HG02938 (cell line): ENCODE measurements at regions not wholly inside any gene's neighbourhood (a gene's known extent, or its start where the extent isn't known, plus 50 kb on each side); places are given as distances from the start of the nearest gene placed in this dataset.

Experiments used
- ATAC-seq: cut with Tn5 transposase; IDR thresholded peaks from one replicate; pipeline ENCODE4 v1.9.1; 2021; ENCODE audit warnings: mild to moderate bottlenecking, moderate library complexity; ENCODE audit not compliant: unreplicated experiment

DNA sequence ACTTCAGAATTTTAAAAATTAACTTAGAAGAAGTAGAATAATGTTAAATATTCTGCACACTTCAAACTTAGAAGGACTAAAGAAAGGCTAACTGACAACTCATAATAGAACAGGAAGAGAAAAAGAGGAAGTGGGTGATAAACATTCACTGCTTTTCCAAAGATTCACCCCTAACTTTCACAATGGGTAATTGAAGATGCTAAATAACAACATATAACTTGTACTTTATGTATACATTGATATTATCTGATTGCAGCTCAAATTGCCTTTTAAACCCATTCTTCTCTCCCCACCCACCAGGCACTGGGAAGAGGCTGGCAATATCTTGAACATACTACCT lies 376.6 kb downstream of the EFNA5 start:
- ATAC-seq, result peak; percentile 69

DNA sequence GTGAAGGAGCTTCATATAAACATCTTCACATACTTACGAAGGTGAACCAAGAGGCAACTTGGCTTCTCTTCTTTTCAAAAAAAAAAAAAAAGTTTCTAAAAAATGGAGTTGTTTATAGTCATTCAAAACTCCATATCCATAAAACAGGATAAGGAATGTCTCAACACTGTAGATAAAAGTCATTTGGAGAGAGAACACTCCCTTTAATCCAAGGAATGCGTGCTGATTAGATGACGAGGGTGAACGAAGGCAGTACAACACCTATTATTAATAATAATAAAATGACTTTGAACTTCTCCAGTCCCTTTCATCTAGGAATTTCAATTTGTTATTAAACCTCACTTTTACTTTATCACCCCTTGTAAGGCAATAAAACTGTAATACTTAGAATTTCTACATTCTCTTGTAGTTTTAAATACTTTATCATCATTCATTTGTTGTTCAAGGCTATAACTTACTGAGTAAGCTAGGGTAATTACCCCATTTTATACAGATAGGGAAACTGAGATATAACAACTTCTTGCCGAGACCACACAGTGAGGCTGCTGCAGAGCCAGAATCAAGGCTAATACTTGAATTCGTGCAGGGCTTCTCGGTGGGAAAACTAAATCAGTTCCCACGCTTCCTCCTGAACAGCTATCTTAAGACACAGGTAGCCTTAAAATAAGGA lies 377.1 kb downstream of the EFNA5 start:
- ATAC-seq, result peak; percentile 3

DNA sequence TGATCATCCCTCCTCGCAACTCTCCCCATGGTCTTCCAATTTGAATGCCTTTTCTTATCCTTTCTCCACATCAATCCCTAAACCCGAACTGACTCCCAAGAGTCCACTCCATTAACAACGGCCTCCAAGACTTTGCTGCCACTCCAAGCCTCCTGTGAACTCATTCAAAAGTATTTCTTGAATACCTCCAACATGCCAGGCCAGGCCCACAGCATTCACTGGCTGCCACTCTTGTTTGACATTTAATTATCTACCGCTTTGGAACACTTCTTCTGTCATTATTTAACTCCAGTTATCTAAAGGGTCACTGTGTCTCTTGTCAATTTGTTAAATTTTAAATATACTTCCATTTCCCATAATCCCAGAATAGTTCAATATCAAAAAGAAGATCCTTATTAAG lies 378.9 kb downstream of the EFNA5 start:
- ATAC-seq, result no peak

DNA sequence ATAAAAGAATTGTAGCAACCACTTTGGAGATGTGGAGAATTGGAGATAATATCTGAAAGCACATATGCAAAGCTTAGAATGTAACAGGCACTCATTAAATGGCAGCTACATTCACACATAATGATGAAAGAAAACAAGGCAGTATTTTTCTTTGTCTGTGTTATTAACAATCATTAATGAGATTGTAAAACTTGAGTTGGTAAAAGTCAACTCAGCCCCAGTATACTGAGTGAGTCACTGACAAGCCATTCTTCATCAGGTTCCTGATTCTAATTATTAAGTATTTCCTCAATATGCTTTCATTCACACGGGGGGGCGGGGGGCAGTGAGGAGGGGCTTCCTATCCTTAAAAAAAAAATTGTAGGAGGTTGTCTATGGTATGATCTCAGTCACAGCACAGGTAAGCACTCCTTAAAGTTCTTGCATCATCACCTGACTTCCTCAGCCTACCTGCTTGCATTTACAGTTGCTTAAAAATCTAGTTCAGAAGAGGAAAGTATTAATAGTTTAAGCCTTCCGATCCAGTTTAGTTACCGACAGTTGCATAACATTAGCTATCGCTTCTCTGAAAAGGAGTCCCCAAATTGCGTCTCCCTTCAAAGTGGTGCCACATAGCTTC lies 379.8 kb downstream of the EFNA5 start:
- no peak for ATAC-seq

DNA sequence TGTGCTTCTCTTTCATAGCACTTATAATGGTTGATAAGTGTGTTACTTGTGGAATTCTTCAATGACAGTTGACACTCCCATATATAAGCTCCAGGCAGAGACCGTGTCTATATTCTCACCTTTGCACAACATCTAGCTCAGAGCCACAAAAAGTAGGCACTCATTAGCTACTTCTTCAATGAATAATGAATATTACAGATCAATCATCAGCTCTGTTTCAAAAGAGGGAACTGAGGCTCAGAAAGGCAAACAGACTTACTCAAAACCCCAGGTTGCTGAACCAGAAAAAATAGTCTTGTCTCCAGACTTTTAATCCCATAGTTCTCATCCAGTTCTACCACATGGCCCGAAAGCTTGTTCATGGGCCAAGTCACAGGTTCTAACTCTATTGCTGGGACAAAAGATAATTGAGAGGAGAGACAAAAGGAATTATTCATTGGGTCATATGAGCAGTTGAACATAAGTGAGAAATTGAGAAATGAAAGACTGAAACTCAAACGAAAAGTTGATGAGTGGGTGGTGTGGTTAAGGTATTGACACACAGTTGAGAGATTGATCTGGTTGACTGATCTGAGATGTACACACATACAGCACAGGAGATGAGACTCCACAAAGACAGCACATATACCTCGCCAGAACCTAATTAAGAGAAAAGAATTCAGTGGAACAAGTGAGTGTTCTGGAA lies 381.6 kb downstream of the EFNA5 start:
- ATAC-seq, result peak; percentile 90

DNA sequence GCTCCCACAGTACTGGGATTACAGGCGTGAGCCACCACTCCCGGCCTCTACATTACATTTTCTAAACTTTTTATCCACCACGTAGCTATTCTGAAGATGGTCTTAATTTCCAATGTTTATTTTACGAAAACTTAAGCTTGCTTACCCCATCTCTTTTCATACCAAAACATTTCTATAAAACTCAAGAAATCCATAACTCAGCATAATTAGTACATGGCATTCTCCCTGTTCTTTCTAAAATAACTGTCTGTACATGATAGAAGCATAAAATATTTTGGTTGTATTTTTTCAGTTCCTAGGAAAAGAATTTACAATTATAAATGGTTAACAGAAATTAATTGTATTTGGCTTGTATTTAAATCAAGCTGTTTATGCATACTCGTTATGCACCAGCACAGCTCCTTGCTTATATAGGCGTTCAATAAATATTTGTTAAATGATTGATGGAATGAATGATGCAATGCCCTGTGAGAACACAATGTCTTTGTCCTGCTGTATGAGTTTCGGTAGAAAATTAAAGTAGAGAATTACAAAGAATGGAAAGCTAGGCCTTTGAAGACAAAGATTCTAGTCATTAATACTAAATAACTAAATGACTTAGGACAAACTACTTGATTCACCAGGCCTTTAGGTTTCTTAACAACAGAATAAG lies 384.2 kb downstream of the EFNA5 start:
- ATAC-seq, result no peak

DNA sequence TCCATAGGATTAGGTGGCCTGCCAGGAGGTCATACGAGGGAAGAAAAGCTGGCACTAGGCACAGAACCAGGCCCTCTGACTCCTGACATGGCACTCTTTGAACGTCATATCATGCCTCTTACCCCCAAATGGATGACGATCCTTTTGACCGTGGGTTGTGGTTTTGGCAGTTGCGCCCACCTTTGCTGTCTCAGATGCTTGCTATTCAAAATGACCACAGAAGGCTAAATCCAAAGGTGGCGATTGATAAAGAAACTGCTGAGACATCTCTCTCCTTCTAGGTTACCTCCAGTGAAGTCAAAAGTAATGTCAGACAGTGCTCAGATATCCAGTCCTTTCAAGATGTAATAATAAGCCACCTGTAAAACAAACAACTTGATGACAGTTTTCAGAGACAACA lies 385.0 kb downstream of the EFNA5 start:
- ATAC-seq, result peak; percentile 24

DNA sequence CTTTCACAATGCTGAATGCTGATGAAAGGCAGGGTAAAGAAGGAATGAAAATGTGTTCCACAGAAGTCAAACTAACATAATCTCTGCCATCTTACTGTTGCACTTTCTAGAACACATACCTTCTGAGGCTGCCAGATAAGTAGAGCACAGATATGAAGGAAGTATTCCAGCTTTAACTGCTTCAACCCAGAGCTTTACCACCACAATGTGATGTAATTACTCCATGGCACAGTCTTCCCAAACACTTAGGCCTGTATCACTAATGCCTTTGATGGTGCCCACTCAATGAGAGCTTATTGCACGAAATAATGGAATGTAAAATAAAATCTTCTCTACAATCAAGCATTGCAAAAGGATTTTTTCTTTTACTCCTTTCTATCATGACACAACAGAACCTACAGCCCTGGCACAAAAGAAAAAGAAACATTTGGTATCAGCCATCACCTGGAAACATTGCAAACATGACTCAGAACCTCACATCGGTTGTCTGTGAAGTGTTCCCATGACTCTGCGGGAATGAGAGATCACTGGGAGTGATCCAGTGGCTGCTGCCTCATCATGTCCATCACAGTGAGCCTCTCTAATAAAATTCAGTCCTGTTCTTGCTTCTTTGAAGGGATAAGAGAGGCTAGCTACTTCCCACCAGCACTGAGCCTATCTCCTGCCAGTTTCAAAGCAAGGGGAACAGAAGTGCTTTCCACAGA lies 385.8 kb downstream of the EFNA5 start:
- ATAC-seq, result no peak

DNA sequence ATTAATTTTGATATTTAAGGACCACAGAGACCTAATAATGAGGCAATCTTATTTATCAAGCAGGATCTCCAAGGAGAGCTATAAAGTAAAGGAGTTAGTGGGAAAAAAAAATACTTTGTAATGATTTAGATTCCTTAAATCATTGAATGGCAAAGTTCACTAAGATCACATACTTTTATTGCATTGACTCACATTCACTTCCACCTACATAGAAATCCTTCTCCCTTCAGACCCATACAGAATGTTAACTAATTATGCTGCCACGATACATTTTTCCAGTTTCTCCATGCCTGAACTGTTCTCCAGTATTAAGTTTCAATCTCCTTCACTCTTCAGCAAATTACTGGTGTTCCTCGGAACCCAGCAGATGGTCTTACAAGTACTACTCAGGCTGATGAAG lies 388.7 kb downstream of the EFNA5 start:
- ATAC-seq, result no peak

DNA sequence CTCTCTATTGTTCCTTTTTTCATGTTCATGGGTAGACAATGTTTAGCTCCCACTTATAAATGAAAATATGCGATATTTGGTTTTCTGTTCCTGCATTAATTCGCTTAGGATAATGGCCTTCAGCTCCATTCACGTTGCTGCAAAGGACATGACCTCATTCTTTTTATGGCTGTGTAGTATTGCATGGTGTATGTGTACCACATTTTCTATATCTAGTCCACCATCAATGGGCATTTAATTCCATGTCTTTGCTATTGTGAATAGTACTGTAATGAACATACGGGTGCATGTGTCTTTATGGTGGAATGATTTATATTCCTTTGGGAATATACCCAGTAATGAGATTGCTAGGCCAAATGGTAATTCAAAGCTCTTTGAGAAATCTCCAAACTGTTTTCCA lies 392.0 kb downstream of the EFNA5 start:
- ATAC-seq, result no peak

DNA sequence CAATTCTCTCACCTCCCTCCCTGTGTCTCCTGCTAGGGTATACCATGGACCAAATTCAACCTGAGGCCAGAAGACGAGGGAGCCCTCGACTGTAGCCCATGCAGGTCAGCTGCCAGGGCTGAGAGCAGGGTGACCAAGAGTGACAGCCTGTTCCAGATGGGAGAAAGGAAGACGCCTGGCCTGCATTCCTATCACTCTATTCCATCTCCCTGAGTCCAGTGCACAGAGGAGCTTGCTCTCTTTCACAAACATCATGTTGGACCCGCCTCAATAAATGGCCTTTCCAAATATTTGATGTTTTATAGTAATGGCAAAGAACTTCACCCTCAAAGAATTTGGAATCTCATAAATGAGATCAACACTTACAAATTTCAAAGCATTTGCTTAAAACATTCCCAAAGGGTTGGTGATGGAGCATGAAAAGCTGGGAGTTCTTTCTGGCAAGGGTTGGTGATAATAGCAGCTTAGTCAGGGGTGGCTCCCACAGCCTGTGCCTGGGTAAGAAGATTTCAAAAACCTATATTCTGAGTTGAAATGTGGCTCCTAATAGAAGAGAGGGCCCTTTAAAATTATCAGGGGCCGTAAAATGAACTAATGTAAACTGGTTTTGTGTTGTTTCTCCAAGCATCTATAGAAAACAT lies 393.1 kb downstream of the EFNA5 start:
- ATAC-seq, result no peak

DNA sequence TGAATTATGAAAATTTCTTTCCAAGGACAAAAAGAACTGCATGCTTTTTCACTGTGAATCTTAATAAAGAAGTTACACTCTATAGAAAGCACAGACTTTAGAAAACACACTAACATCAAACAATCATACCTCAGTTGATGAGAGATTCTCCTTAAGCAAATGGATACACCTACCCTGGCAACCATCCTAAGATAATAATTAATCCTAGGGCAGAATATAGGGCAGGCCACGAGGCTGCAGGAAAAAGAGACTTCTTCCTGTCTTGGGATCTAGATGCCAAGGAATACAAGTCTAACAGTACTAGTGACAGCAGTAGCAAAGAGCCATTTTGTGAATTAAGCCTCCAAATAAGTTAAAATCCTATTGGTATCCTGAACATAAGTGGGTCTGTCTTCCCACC lies 395.4 kb downstream of the EFNA5 start:
- ATAC-seq, result no peak

DNA sequence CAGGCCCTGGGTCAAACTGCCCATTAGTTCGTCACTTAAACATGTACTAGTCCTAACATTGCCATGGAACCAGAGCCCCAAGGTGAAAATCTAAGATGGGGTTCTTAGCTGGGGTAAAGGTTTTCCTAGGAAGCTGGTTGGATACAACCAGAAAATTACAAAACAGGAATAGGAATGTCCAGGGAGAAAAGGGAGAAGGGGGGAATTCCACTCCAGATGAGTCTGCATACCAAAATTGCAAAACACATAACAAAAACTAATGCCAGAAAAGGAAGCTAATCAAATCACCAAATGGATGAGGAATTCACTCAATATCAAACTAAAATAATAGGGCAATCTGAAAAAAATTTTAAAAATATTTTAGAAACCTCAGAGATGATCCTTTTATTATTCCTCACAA lies 396.2 kb downstream of the EFNA5 start:
- ATAC-seq, result no peak

DNA sequence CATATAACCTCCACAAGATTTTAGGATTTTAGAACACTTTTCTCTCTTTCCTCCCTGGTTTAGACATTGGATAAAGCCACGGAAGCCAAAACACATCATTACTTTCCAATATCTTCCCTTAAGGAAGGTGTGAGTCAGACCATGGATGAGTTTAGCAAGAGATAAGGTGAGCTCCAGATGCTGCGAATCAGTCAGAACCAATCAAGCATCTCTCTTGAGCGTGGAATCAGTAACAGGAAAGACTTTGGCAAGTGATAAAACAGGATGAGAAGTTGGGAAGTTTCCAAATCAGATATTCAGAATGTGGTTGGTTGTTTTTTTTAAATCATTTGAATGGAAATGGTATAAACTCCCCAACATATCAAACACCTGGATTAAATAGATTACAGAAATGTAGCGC lies 397.8 kb downstream of the EFNA5 start:
- ATAC-seq, result no peak

DNA sequence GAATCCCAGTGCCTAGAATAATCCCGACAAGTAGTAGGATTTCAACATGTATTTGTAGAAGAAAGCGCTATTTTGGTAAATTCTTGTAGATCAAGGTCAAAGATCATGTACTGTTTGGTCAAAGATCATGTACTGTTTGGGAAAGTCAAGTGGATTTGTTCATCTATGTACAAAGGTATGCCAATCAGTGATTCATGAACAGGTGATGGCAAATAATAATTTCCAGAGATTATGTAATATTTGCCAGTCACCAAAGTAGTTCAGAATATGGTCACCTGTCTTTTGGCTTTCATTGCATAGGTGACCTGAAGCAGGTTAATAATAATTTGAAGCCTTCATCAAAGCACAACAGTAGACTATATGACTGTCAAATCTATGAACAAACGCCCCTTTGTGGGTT lies 398.2 kb downstream of the EFNA5 start:
- no peak for ATAC-seq

DNA sequence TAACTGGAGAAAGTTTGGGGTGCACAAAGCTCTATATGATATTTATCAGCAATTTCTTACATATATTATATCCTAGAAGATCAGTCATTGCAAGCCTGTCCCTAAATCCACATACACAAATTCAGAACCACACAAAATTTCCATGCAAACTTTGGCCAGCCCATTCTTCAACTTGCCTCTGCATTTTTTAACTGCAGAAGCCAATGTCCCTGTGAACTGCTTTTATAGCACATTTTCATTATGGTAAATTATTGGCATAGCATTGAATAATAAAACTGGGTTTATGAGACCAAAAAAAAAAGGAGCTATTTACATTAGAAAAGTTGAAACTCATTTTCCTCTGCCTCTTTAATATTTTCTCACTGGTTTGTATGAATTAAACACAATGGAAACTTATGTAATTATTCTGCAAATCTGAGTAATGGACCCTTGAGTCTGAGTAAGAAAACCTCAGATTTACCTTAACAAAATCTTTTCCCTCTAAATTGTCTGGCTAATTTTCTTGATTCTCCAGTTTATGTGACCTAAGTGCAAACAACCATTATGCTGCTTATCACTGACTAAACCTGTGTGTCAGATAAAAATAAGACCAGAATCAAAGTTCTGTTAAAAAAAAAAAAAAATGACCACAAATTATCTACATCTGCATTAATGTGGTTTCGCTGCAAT lies 398.9 kb downstream of the EFNA5 start:
- no peak for ATAC-seq

DNA sequence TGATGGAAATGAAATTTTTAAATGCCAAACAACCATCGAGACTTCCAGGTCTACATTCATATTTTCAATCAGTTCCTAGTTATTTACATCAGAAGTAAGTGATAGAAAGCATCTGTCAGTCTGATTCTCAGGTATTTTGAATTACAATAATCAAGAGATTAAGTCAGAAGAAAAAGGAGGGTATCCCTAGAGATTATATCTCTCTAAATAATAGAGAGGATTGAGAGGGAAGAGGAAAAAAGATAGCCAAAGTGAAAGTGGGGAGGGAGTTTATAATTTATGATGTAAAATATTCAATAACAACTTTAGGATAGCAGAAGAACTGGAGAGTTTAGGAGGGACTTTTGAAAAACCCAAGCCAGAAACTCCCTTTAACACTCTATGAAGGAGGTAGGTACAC lies 400.2 kb downstream of the EFNA5 start:
- ATAC-seq, result no peak

DNA sequence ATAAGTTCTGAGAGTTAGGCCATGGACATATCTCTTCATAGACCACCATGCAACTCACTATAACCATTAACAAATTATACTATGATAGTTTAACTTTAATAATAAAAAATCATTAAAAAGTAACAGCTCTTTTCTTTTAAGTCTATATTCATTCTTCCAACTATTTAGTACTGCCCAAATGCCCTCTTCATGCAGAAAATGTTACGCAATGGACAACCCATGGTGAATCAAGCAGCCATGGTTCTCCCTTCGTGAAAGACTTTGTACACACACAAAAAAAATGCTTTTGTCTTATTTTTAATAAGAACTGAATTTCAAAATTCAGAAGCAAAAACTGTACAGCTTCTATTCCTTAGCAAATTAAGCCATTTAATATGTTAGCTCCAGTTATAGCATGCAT lies 401.1 kb downstream of the EFNA5 start:
- ATAC-seq, result no peak

DNA sequence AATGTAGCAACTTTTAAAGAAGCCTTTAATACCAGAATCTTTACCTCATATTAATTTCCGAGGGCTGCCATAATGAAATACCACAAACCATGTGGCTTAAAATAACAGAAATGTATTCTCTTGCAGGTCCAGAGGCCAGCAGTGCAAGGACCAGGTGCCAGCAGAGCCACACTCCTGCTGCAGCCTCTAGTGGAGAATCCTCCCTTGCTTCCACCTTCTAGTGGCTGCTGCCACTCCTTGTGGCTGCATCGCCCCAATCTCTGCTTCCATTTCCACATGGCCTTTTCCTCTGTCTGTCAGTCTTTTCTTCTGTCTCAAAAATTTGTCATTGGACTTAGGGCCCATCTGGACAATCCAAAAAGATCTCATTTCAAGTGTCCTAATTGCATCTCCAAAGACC lies 401.5 kb downstream of the EFNA5 start:
- ATAC-seq, result no peak

DNA sequence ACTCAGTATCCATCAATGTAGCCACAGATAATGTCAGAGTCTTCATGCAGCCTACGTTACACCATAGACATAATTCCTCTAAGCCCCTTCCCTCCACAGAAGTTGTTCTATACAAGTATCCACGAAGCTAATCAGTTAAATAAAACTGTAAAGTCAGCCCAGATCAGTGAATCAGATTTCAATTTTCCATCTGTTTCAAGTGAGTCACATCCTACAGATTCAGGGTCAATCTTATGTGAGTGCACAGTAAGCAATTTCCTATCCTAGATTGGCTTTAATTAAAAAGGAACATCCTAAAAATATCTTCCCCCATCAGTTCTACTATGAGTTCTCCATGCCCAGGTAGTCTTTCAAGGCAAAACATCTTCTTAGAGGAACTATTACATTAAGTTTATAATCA lies 402.5 kb downstream of the EFNA5 start:
- no peak for ATAC-seq
